NT2/D1 (cell line): ENCODE measurements at regions not wholly inside any gene's neighbourhood (a gene's known extent, or its start where the extent isn't known, plus 50 kb on each side); places are given as distances from the start of the nearest gene placed in this dataset.

Experiments used
- DNase-seq: peaks from one replicate; pipeline ENCODE4 v3.0.0-alpha.2; 2011; ENCODE audit warnings: low read depth, low spot score
- H3K27me3 ChIP-seq: 2 replicates; pipeline ENCODE4 v1.6.0; 2011; ENCODE audit warnings: mild to moderate bottlenecking; ENCODE audit not compliant: insufficient read length, insufficient read depth
- H3K36me3 ChIP-seq: 2 replicates; pipeline ENCODE4 v1.6.1; 2011; ENCODE audit warnings: mild to moderate bottlenecking, low read length, mixed read lengths; ENCODE audit not compliant: insufficient read depth, insufficient read length
- H3K4me1 ChIP-seq: 2 replicates; pipeline ENCODE4 v1.5.1; 2011; ENCODE audit not compliant: insufficient read depth, insufficient read length
- H3K4me3 ChIP-seq: 2 replicates; pipeline ENCODE4 v1.5.1; 2011; ENCODE audit warnings: low read depth; ENCODE audit not compliant: insufficient read length
- H3K9ac ChIP-seq: 2 replicates; pipeline ENCODE4 v1.6.0; 2011; ENCODE audit warnings: low read depth; ENCODE audit not compliant: insufficient read length
- H3K9me3 ChIP-seq: 2 replicates; pipeline ENCODE4 v1.5.1; 2011; ENCODE audit warnings: mild to moderate bottlenecking, low read length; ENCODE audit not compliant: insufficient read depth
- SUZ12 ChIP-seq: IDR thresholded peaks from 2 replicates; pipeline ENCODE4 v1.6.1; 2011; ENCODE audit not compliant: insufficient read length, insufficient read depth; ENCODE audit errors: extremely low read depth
- YY1 ChIP-seq: IDR thresholded peaks from 2 replicates; pipeline ENCODE4 v1.6.1; 2011; ENCODE audit not compliant: insufficient read length, insufficient read depth
- ZNF274 ChIP-seq: IDR thresholded peaks from 2 replicates; pipeline ENCODE4 v1.6.1; 2011; ENCODE audit warnings: mild to moderate bottlenecking, low read depth, low read length

- H3K9ac ChIP-seq = no peak overlapping the region
- no peak for DNase-seq
- no peaks in the 10 kb centered on the region for H3K36me3 ChIP-seq
- H3K4me1 ChIP-seq = peaks cover 6% of the 10 kb centered on the region
- H3K9me3 ChIP-seq = no peaks in the 10 kb centered on the region
- H3K27me3 ChIP-seq = no peaks in the 10 kb centered on the region
- TF ChIP-seq ZNF274 (no peak), SUZ12 (no peak), YY1 (no peak)
- no peak overlapping the region for H3K4me3 ChIP-seq
Measured at GRCh38 chr10:71004176-71005075, 116.1 kb upstream of the PCBD1 start.

- DNase-seq = no peak
- Histone ChIP-seq H3K9ac (no peak overlapping the region), H3K4me1 (peaks cover 6% of the 10 kb centered on the region), H3K27me3 (no peaks in the 10 kb centered on the region), H3K9me3 (no peaks in the 10 kb centered on the region), H3K4me3 (no peak overlapping the region), H3K36me3 (no peaks in the 10 kb centered on the region)
- TF ChIP-seq YY1 (no peak), ZNF274 (no peak), SUZ12 (no peak)
Measured at GRCh38 chr10:71005337-71006305, 117.3 kb upstream of the PCBD1 start.

- Histone ChIP-seq H3K4me3 (no peak overlapping the region), H3K36me3 (no peaks in the 10 kb centered on the region), H3K27me3 (no peaks in the 10 kb centered on the region), H3K9ac (no peak overlapping the region), H3K4me1 (peaks cover 6% of the 10 kb centered on the region), H3K9me3 (no peaks in the 10 kb centered on the region)
- DNase-seq = peak; percentile 54
- TF ChIP-seq ZNF274 = no peak
- TF ChIP-seq YY1 = no peak
- no peak for TF ChIP-seq SUZ12
Measured at GRCh38 chr10:71006506-71006905, 118.1 kb upstream of the PCBD1 start.

GRCh38 chr10:71007516-71007915 is 119.2 kb upstream of the PCBD1 start:
- Histone ChIP-seq H3K4me1 (peaks cover 6% of the 10 kb centered on the region), H3K9me3 (no peaks in the 10 kb centered on the region), H3K9ac (no peak overlapping the region), H3K36me3 (no peaks in the 10 kb centered on the region), H3K4me3 (no peak overlapping the region), H3K27me3 (no peaks in the 10 kb centered on the region)
- TF ChIP-seq YY1 (no peak), SUZ12 (no peak), ZNF274 (no peak)
- no peak for DNase-seq

GRCh38 chr10:71008150-71008549 is 119.8 kb upstream of the PCBD1 start:
- no peak overlapping the region for H3K4me3 ChIP-seq
- H3K4me1 ChIP-seq = peaks cover 8% of the 10 kb centered on the region
- no peaks in the 10 kb centered on the region for H3K36me3 ChIP-seq
- no peak for DNase-seq
- TF ChIP-seq ZNF274 (no peak), YY1 (no peak), SUZ12 (no peak)
- no peak overlapping the region for H3K9ac ChIP-seq
- no peaks in the 10 kb centered on the region for H3K9me3 ChIP-seq
- H3K27me3 ChIP-seq = peaks cover under 1% of the 10 kb centered on the region

GRCh38 chr10:71009126-71009525 is 120.8 kb upstream of the PCBD1 start:
- DNase-seq = no peak
- no peaks in the 10 kb centered on the region for H3K9me3 ChIP-seq
- H3K36me3 ChIP-seq = no peaks in the 10 kb centered on the region
- TF ChIP-seq SUZ12 (no peak), YY1 (no peak), ZNF274 (no peak)
- peaks cover 8% of the 10 kb centered on the region for H3K4me1 ChIP-seq
- peaks cover 7% of the 10 kb centered on the region for H3K27me3 ChIP-seq
- H3K9ac ChIP-seq = no peak overlapping the region
- no peak overlapping the region for H3K4me3 ChIP-seq

GRCh38 chr10:71010730-71011129 is 122.4 kb upstream of the PCBD1 start:
- H3K9ac ChIP-seq = no peak overlapping the region
- no peak overlapping the region for H3K4me3 ChIP-seq
- no peaks in the 10 kb centered on the region for H3K36me3 ChIP-seq
- no peak for TF ChIP-seq ZNF274
- no peak for TF ChIP-seq YY1
- no peak for TF ChIP-seq SUZ12
- H3K9me3 ChIP-seq = no peaks in the 10 kb centered on the region
- DNase-seq = no peak
- H3K27me3 ChIP-seq = peaks cover 8% of the 10 kb centered on the region
- peaks cover 7% of the 10 kb centered on the region for H3K4me1 ChIP-seq
